K562 (cell line): ENCODE measurements at regions not wholly inside any gene's neighbourhood (a gene's known extent, or its start where the extent isn't known, plus 50 kb on each side); places are given as distances from the start of the nearest gene placed in this dataset.

Experiments used
- ATAC-seq: fragments of 200-7000 bp; cut with Tn5 transposase; 3 replicates; pipeline ENCODE4 v1.9.1; 2020; ENCODE audit warnings: moderate library complexity
- BruUV-seq: library from RNA; stranded (reverse); fragments of 400-500 nt; replicated peaks from 2 replicates; lab custom pipeline; 2021; lab: Mats Ljungman, UMichigan
- CTCF ChIA-PET: fragments of 300-600 bp; formaldehyde crosslinking; extraction: SDS; loops from one replicate; lab custom pipeline; 2021; ENCODE audit warnings: low intra/inter-chr PET ratio; lab: Yijun Ruan, JAX
- POLR2A ChIA-PET: fragments of 300-600, 350-650 bp; sonication (Branson Sonifier 250); formaldehyde crosslinking; extraction: SDS; loops from one replicate; lab custom pipeline; 2021; ENCODE audit warnings: antibody characterized with exemption, inconsistent platforms; lab: Yijun Ruan, JAX
- DNase-seq, 4 experiments: peaks; one replicate each; pipeline versions ENCODE4 v3.0.0 to v3.0.0-alpha.2; 2011 to 2018; ENCODE audit warnings: low spot score in 3 of 4, mixed read lengths in 3 of 4; ENCODE audit errors: extremely low read depth in 1 of 4
- FAIRE-seq: peaks from 2 replicates; lab custom pipeline; 2011; peaks lifted over from hg19 to GRCh38; lab: Jason Lieb, UNC
- H2AFZ ChIP-seq: 2 replicates; pipeline ENCODE4 v1.6.0; 2011; ENCODE audit warnings: low read depth, low read length, control low read depth, inconsistent platforms
- H3K27ac ChIP-seq: fragments of 200-600 bp; 3 replicates; pipeline ENCODE4 v1.8.0; 2011; ENCODE audit warnings: low read depth, mild to moderate bottlenecking, control low read depth, inconsistent platforms, low read length, moderate library complexity, mixed read lengths; ENCODE audit errors: extremely low read depth
- H3K27me3 ChIP-seq, 2 experiments: fragments of 300-600 bp in 1 of 2; 2 replicates in 1 of 2; 3 replicates in 1 of 2; pipeline versions ENCODE4 v1.6.0 to v1.8.0; 2011; ENCODE audit warnings: inconsistent platforms in 2 of 2, low read length in 2 of 2, mild to moderate bottlenecking in 1 of 2, mixed read lengths in 1 of 2, moderate library complexity in 1 of 2; ENCODE audit not compliant: control insufficient read depth in 2 of 2, insufficient read depth in 2 of 2
- H3K36me3 ChIP-seq: fragments of 300-600 bp; 3 replicates; pipeline ENCODE4 v1.8.0; 2011; ENCODE audit warnings: mild to moderate bottlenecking, low read length, inconsistent platforms; ENCODE audit not compliant: control insufficient read depth, insufficient read depth
- H3K4me1 ChIP-seq, 2 experiments: fragments of 200-600 bp in 1 of 2; replicated peaks in 1 of 2; 2 replicates in 1 of 2; 3 replicates in 1 of 2; pipeline versions ENCODE4 v1.5.1 to v1.8.0; 2011; ENCODE audit warnings: inconsistent platforms in 2 of 2, low read length in 2 of 2, mild to moderate bottlenecking in 1 of 2, mixed read lengths in 1 of 2, moderate library complexity in 1 of 2; ENCODE audit not compliant: control insufficient read depth in 2 of 2, insufficient read depth in 2 of 2
- H3K4me2 ChIP-seq: 2 replicates; pipeline ENCODE4 v1.6.1; 2011; ENCODE audit warnings: low read length, control low read depth, inconsistent platforms, mixed read lengths; ENCODE audit not compliant: insufficient read depth
- H3K4me3 ChIP-seq: fragments of 200-600 bp; sonication (generic), shearing (Covaris generic); 2 replicates; pipeline ENCODE4 v1.5.1; 2016; ENCODE audit warnings: control low read depth, inconsistent platforms
- H3K79me2 ChIP-seq: fragments of 200-600 bp; 3 replicates; pipeline ENCODE4 v1.8.0; 2011; ENCODE audit warnings: low read length, inconsistent platforms; ENCODE audit not compliant: control insufficient read depth, insufficient read depth
- H3K9ac ChIP-seq, 2 experiments: 2 replicates each; pipeline versions ENCODE4 v1.6.0 to v1.6.1; 2011; ENCODE audit warnings: low read depth in 2 of 2, low read length in 2 of 2, control low read depth in 1 of 2, inconsistent platforms in 1 of 2, mild to moderate bottlenecking in 1 of 2, mixed read lengths in 1 of 2; ENCODE audit not compliant: insufficient read depth in 1 of 2
- H3K9me1 ChIP-seq: one replicate; pipeline ENCODE4 v1.6.0; 2011; ENCODE audit warnings: inconsistent platforms, mild to moderate bottlenecking, low read length, moderate library complexity; ENCODE audit not compliant: control insufficient read depth, insufficient read depth
- H3K9me3 ChIP-seq: replicated peaks from 2 replicates; pipeline ENCODE4 v1.5.1; 2011; ENCODE audit warnings: low read depth, low read length, inconsistent platforms; ENCODE audit not compliant: control insufficient read depth, insufficient read depth
- H4K20me1 ChIP-seq: replicated peaks from 2 replicates; pipeline ENCODE4 v1.6.1; 2011; ENCODE audit warnings: low read length, inconsistent platforms, mixed read lengths; ENCODE audit not compliant: control insufficient read depth, insufficient read depth
- CUX1 ChIP-seq: fragments of 200-800 bp; sonication (Bioruptor generic); IDR thresholded peaks from 2 replicates; pipeline ENCODE4 v1.6.1; 2016; ENCODE audit warnings: missing genetic modification characterization, missing compliant biosample characterization
- PHF21A ChIP-seq: fragments of 450-650 bp; IDR thresholded peaks from 2 replicates; pipeline ENCODE4 v1.6.1; 2017; ENCODE audit warnings: low read depth, borderline replicate concordance
- UBTF ChIP-seq, 2 experiments: IDR thresholded peaks; 2 replicates each; pipeline ENCODE4 v1.6.1; 2012; ENCODE audit warnings: improper control_type of control experiment in 2 of 2, low read depth in 2 of 2, low read length in 2 of 2, borderline replicate concordance in 1 of 2
- ZBTB11 ChIP-seq, 3 experiments: fragments of 200-800 bp in 1 of 3; fragments of 250-450 bp in 1 of 3; fragments of 450-650 bp in 1 of 3; sonication (Bioruptor Pico) in 1 of 3; sonication (Bioruptor generic) in 1 of 3; formaldehyde crosslinking in 1 of 3; IDR thresholded peaks; 2 replicates each; pipeline versions ENCODE4 v1.6.1 to v1.8.0; 2016 to 2022; ENCODE audit warnings: mild to moderate bottlenecking in 2 of 3, missing genetic modification characterization in 2 of 3, missing compliant biosample characterization in 1 of 3, moderate library complexity in 1 of 3
- ZNF197 ChIP-seq: fragments of 200-800 bp; sonication (Bioruptor generic); IDR thresholded peaks from 2 replicates; pipeline ENCODE4 v1.6.1; 2016; ENCODE audit warnings: low read depth, missing genetic modification characterization, missing compliant biosample characterization
- ZNF217 ChIP-seq: sonication (generic); formaldehyde crosslinking; IDR thresholded peaks from 2 replicates; pipeline ENCODE4 v1.8.0; 2022; ENCODE audit warnings: mild to moderate bottlenecking, missing genetic modification reagents
- ZSCAN32 ChIP-seq: fragments of 450-650 bp; formaldehyde crosslinking; IDR thresholded peaks from 2 replicates; pipeline ENCODE4 v1.4.0; 2020; ENCODE audit warnings: mild to moderate bottlenecking, moderate library complexity
- WGBS: fragments of 100-300 bp; shearing (Covaris generic); methylation state at CpG from one replicate; pipeline ENCODE4 v1.1.6; 2016; ENCODE audit warnings: low coverage, mixed read lengths; ENCODE audit not compliant: insufficient coverage; ENCODE audit errors: missing lambda C conversion rate; 5-methylcytosine and 5-hydroxymethylcytosine counted together
- in situ Hi-C: fragments of 300-500 bp; cut with MboI; formaldehyde crosslinking; loops from 4 replicates; pipeline ENCODE4 v1.15.0; 2018; ENCODE audit warnings: inconsistent platforms, mixed read lengths
- intact Hi-C: fragments of 100-400 bp; cut with micrococcal nuclease; formaldehyde crosslinking; loops from 2 replicates; pipeline ENCODE4 v1.14.2; 2022

GRCh38 chr13:21232599-21232998 lies 56.1 kb downstream of the MRPL57 start:
- peaks cover 0 to 29% of the 10 kb centered on the region in 2 experiments; a peak in 3 of 5 replicates for H3K27me3 ChIP-seq
- no peaks in the 10 kb centered on the region for H4K20me1 ChIP-seq
- H3K36me3 ChIP-seq = no peaks in the 10 kb centered on the region
- H3K9me3 ChIP-seq = no peaks in the 10 kb centered on the region
- intact Hi-C loops = no loop called here
- BruUV-seq = no TSS peak
- no peak overlapping the region for H3K27ac ChIP-seq
- H3K9me1 ChIP-seq = no peaks in the 10 kb centered on the region
- WGBS = no CpG with 5 or more reads among the region's 3 CpGs
- CTCF ChIA-PET = no interaction called here
- H3K4me2 ChIP-seq = no peak overlapping the region
- POLR2A ChIA-PET = interaction anchor here (0.7 to 1.1 kb wide), 3 partner anchors 14 to 16 kb away, joined by 3 to 5 read pairs (median 3); no protein-coding TSS in a partner anchor
- ATAC-seq (no peak), DNase-seq (no peak), FAIRE-seq (no peak)
- H3K79me2 ChIP-seq = no peaks in the 10 kb centered on the region
- H2AFZ ChIP-seq = no peak overlapping the region
- in situ Hi-C loops = no loop called here
- H3K4me1 ChIP-seq = no peaks in the 10 kb centered on the region
- no peak overlapping the region for H3K9ac ChIP-seq
- H3K4me3 ChIP-seq = no peak overlapping the region
- TF ChIP-seq ZNF197 (CRISPR knock-in tag) (no peak), UBTF (IDR thresholded peaks at IDR 0.05; ENCODE audit: borderline replicate concordance in 1 of 2, low read depth in 2 of 2, low read length in 2 of 2) (no peak), CUX1 (CRISPR knock-in tag) (no peak), PHF21A (no peak), ZSCAN32 (CRISPR knock-in tag) (no peak), ZBTB11 (CRISPR knock-in tag; IDR thresholded peaks at IDR 0.05) (no peak), ZNF217 (no peak)
